SH-SY5Y (cell line): ENCODE measurements at regions not wholly inside any gene's neighbourhood (a gene's known extent, or its start where the extent isn't known, plus 50 kb on each side); places are given as distances from the start of the nearest gene placed in this dataset.

ENCODE experiments used
- GATA2 ChIP-seq: IDR thresholded peaks from 2 replicates; pipeline ENCODE4 v1.6.1; 2011; ENCODE audit warnings: mild to moderate bottlenecking, low read depth, low read length
- GATA3 ChIP-seq: IDR thresholded peaks from 2 replicates; pipeline ENCODE4 v1.6.1; 2011; ENCODE audit warnings: low read depth, mild to moderate bottlenecking, low read length, moderate library complexity

- TF ChIP-seq GATA3 (no peak), GATA2 (no peak)
Measured at GRCh38 chr16:22660441-22661160, 149.9 kb downstream of the NPIPB5 start.

- no peak for TF ChIP-seq GATA3
- peak; percentile 20; the same call in 1 of the 2 replicates for TF ChIP-seq GATA2
Measured at GRCh38 chr16:22661161-22661647, 150.5 kb downstream of the NPIPB5 start.

GRCh38 chr16:22663389-22664064 is 150.4 kb upstream of the HS3ST2 start:
- peak; percentile 54; the same call in 1 of the 2 replicates for TF ChIP-seq GATA3
- TF ChIP-seq GATA2, result peak; percentile 93

GRCh38 chr16:22664132-22664531 is 149.8 kb upstream of the HS3ST2 start:
- no peak for TF ChIP-seq GATA2
- TF ChIP-seq GATA3, result no peak

DNA sequence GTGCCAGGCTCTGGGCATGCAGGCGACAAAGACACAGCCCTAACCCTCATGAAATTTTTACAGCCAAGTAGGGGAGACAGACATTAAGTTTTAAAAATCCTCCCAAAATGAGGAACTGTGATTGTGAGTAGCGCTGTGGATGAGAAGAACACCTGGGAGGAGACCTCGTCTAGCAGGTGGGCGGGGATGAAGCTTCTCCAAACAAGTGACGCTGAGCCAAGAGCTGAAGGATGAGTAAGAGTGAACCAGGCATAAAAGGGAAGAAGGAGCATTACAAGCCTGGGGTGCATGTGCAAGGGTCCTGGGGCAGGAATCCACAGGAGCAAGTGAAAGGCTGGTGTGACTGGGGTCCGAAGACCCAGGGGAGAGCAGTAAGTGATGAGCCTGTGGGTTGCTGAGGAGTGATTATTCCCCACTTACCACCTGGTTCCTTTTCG is 149.4 kb upstream of the HS3ST2 start:
- TF ChIP-seq GATA3, result no peak
- no peak for TF ChIP-seq GATA2

- no peak for TF ChIP-seq GATA3
- TF ChIP-seq GATA2, result no peak
Measured at GRCh38 chr16:22665048-22665797, 148.7 kb upstream of the HS3ST2 start.

GRCh38 chr16:22665803-22666202 is 148.2 kb upstream of the HS3ST2 start:
- TF ChIP-seq GATA2 (no peak), GATA3 (no peak)

DNA sequence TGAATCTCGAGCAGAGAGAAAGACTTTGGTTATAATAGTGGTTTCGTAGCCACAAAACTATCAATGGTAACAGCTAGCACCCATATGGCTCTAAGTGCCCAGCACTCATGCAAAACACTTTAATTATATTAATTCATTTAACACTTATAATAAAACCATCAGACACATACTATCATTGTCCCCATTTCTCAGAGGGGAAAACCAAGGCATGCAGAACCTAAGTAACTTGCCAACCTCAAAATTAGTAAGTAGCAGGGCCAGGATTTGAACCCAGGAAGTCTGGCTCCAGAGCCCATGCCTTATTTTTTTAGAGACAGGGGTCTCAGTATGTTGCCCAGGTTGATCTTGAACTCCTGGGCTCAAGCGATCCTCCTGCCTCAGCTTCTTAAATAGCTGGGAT is 145.6 kb upstream of the HS3ST2 start:
- TF ChIP-seq GATA2, result no peak
- TF ChIP-seq GATA3, result no peak

GRCh38 chr16:22670044-22670536 is 143.9 kb upstream of the HS3ST2 start:
- TF ChIP-seq GATA2, result no peak

DNA sequence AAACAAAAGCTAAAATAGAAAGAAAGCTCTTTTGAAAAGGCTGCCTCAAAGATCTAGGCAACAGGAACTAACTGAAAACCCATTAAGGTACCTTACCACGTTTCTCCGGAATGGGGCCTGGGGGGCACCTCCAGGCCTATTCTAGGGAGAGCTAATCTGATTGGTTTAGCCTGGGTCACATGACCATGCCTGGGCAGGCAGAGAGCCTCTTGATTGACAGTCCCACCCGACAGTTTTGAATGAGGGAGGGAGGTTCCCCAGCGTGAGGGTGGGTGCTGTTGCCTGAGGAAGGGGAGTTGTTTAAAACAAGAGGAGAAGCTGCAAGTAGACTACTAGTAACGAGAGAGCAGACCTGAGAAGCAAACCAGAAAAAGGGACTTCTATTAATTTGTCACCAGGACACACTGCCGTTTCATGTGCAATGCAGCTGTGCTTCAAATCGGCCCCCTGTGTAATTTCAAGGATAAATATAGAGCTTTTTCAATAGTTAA is 143.4 kb upstream of the HS3ST2 start:
- TF ChIP-seq GATA3 (no peak), GATA2 (no peak)

DNA sequence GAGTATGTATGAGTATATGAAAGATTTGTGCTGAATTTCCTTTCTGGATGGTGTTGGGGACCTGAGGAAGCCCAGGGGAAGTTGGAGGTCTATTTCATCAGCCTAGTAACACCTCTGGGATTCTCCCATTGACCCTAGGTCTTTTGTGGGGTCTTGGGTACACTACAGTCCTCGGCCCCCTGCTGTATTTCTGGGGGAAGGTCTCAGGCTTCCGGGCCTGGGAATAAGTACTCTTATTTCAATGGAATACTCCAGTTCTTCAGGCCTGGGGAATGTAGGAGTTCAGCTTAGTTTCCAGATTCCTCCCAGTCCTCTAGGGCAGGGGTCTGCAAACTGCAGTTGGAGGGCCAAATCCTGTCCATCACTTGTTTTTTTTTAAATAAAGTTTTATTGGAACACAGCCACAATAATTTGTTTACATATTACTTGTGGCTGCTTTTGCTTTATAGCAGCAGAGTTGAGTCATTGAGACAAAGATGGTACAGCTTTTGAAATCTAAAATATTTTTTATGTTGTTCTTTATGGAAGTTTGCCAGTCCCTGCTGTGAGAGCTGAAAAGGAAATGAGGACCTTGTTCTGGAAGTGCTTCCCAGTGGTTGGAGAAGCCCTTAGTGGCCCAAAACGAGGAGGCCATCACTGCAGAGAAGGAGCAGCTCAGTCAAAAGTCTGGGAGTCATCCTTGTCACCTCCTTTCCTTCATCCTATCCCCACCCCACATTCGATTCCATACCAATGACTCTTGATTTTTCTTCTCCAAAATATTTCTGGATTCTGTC is 142.5 kb upstream of the HS3ST2 start:
- TF ChIP-seq GATA2 (no peak), GATA3 (no peak)

- TF ChIP-seq GATA2 (no peak), GATA3 (no peak)
Measured at GRCh38 chr16:22672830-22673210, 141.1 kb upstream of the HS3ST2 start.

DNA sequence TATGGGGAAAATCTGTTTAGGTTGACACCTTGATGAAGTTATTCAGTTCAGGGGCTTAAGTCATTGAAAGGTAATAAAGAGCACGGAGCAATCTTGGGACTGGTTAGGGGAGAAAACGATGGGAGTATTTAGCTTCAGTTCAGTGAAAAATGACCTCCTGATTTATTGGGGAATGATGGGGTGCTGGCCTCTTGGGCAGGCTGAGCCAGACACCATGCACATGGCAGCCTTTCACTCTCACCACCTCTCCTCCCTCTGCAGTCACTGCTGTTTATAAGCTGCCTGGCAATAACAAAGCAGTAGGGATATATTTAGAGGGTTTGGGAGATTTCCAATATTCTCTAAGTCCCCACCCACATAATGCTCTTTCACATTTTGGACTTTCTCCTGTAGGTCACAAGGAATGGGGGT is 140.5 kb upstream of the HS3ST2 start:
- TF ChIP-seq GATA3, result no peak
- TF ChIP-seq GATA2, result no peak
